ENCODE measurements at regions not wholly inside any gene's neighbourhood (a gene's known extent, or its start where the extent isn't known, plus 50 kb on each side); places are given as distances from the start of the nearest gene placed in this dataset.

DNA sequence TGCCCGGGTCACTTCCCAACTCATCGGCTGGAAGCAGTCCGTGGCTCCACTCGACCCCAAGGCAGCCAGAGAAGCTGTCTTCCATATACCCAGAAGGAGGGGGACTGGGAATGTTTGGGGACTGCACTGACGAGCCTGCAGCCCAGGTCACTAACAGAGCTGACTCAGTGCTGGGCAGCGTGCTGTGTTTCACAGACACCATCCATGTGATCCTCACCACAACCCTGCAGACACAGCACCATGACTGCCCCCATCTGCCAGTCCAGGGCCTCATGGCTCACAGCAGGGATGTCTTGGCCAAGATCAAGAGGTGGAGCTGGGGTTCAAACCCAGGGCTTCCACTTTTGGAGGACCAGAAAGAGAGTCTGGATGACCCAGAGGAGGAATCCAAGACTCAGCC is 67.9 kb downstream of the KLHDC7A start:
- TF ChIP-seq, protein P1, sequence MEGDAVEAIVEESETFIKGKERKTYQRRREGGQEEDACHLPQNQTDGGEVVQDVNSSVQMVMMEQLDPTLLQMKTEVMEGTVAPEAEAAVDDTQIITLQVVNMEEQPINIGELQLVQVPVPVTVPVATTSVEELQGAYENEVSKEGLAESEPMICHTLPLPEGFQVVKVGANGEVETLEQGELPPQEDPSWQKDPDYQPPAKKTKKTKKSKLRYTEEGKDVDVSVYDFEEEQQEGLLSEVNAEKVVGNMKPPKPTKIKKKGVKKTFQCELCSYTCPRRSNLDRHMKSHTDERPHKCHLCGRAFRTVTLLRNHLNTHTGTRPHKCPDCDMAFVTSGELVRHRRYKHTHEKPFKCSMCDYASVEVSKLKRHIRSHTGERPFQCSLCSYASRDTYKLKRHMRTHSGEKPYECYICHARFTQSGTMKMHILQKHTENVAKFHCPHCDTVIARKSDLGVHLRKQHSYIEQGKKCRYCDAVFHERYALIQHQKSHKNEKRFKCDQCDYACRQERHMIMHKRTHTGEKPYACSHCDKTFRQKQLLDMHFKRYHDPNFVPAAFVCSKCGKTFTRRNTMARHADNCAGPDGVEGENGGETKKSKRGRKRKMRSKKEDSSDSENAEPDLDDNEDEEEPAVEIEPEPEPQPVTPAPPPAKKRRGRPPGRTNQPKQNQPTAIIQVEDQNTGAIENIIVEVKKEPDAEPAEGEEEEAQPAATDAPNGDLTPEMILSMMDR (IDR thresholded peaks at IDR 0.05; ENCODE audit: low read depth, low read length, missing control alignments): no peak
- in situ Hi-C loops (cut with HindIII; ENCODE audit: low pct_ligation_motif_present, low sequenced_read_pairs): no loop called here
- no peak for DNase-seq
- Histone ChIP-seq H3K4me3 (ENCODE audit: low read depth, low read length) (no peak overlapping the region), H3K27me3 (replicated peaks) (no peaks in the 10 kb centered on the region), H3K36me3 (replicated peaks) (no peaks in the 10 kb centered on the region), H3K27ac (no peak overlapping the region)

DNA sequence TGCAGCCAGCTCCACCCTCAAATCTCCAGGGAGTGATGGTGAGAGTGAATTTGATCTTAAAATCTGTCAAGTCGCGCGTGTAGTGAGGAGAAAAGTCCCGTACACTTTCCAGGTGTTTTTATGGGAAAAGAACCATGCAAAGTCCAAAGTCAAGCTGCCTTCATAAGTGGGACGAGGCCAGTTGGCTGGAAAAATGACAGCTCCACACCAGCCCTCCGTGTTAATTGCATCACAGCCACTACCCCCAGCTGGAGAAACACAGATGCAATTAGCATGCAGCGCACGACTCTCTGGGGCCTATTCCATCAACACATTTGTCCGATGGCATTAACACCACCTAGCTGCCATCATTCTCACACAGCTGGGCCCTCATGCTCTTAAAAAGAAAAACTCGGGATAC is 68.4 kb downstream of the KLHDC7A start:
- H3K27ac ChIP-seq: no peak overlapping the region
- TF ChIP-seq, protein P1 (IDR thresholded peaks at IDR 0.05; ENCODE audit: low read depth, low read length, missing control alignments): no peak
- in situ Hi-C loops (cut with HindIII; ENCODE audit: low pct_ligation_motif_present, low sequenced_read_pairs): no loop called here
- DNase-seq: no peak
- no peak overlapping the region for H3K4me3 ChIP-seq (ENCODE audit: low read depth, low read length)
- H3K27me3 ChIP-seq (replicated peaks): no peaks in the 10 kb centered on the region
- H3K36me3 ChIP-seq (replicated peaks): no peaks in the 10 kb centered on the region

DNA sequence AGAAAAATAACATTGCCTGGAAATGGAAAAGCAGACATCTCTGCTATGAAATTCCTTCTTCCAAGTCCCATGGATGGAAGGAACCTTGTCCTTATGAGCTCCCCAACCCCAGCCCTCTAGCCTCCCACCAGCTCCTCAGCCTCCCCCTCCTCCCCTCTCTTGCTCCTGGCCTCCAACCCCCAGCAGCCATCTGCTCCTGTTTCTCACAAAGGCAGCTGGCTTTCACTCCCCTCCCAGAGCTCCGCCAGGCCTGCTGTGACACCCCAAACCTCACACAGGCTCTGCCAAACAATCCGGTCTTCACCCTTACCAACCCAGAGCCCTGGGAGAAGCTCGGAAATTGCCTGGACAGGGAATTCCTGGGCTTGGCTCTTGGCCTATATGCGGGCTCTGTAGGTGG is 69.2 kb downstream of the KLHDC7A start:
- TF ChIP-seq, protein P1 (IDR thresholded peaks at IDR 0.05; ENCODE audit: low read depth, low read length, missing control alignments): no peak
- no peaks in the 10 kb centered on the region for H3K36me3 ChIP-seq (replicated peaks)
- in situ Hi-C loops (cut with HindIII; ENCODE audit: low pct_ligation_motif_present, low sequenced_read_pairs): no loop called here
- no peaks in the 10 kb centered on the region for H3K27me3 ChIP-seq (replicated peaks)
- no peak overlapping the region for H3K4me3 ChIP-seq (ENCODE audit: low read depth, low read length)
- no peak for DNase-seq
- no peak overlapping the region for H3K27ac ChIP-seq

DNA sequence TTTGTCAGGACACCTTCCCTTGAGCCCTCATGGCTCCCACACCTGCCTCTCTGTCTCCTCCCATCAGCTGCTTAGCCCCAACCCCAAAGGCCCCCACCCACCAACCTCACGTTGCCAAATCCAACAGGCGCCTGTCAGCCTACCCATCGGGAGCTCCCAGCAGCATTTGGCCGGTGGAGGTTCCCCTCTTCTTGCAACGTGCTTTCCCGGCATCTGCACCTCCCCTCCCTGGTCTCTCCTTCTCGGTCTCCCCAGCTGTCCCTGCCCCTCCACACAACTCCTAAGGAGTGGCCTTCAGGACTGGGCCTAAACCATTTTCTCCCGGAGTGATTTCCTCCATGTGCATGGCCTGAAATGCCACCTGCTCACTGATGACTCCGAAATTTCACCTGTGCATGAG is 71.9 kb downstream of the KLHDC7A start:
- H3K36me3 ChIP-seq (replicated peaks): no peaks in the 10 kb centered on the region
- in situ Hi-C loops (cut with HindIII; ENCODE audit: low pct_ligation_motif_present, low sequenced_read_pairs): no loop called here
- H3K4me3 ChIP-seq (ENCODE audit: low read depth, low read length): no peak overlapping the region
- TF ChIP-seq, protein P1 (IDR thresholded peaks at IDR 0.05; ENCODE audit: low read depth, low read length, missing control alignments): no peak
- no peak overlapping the region for H3K27ac ChIP-seq
- no peak for DNase-seq
- no peaks in the 10 kb centered on the region for H3K27me3 ChIP-seq (replicated peaks)

DNA sequence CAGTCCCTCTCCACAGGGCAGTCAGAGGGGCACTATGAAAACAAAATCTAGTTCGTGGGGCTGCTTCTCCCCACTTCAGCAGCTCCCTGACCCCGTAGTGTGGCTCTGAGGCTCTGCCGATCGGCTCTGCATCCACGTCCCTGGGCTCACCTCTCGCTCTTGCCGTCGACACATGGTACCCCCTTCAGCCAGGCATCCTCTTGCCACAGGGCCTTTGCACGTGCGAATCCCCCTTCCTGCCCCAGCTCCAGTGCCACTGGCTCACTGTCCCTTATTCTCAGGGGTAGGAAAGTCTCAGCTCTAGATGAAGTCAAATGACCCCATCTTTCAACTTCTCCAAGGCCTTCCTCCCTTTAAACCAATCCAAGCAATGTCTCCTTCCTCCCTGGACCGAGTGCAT is 72.7 kb downstream of the KLHDC7A start:
- H3K27ac ChIP-seq: no peak overlapping the region
- H3K4me3 ChIP-seq (ENCODE audit: low read depth, low read length): no peak overlapping the region
- TF ChIP-seq, protein P1 (IDR thresholded peaks at IDR 0.05; ENCODE audit: low read depth, low read length, missing control alignments): no peak
- DNase-seq: no peak
- H3K27me3 ChIP-seq (replicated peaks): peaks cover 4% of the 10 kb centered on the region
- H3K36me3 ChIP-seq (replicated peaks): no peaks in the 10 kb centered on the region
- in situ Hi-C loops (cut with HindIII; ENCODE audit: low pct_ligation_motif_present, low sequenced_read_pairs): no loop called here

DNA sequence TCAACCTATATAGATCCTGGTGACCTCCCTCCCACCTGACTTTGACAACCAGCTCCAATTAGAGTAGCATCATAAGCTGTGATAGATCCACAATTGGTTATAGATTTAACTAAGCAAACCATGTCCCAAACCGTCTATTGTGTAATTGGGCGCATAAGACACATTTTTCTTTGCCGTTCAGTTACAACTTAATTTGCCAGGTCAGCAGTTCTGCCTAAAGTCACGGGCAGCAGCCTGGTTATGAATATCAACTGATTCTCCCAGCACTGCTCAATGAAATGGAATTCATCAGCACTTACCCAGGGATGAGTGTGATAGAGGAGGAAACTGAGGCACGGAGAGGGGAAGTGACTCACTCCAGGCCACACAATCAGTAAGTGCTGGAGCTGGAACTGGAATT is 73.4 kb downstream of the KLHDC7A start:
- in situ Hi-C loops (cut with HindIII; ENCODE audit: low pct_ligation_motif_present, low sequenced_read_pairs): no loop called here
- Histone ChIP-seq H3K27me3 (replicated peaks) (peaks cover 4% of the 10 kb centered on the region), H3K36me3 (replicated peaks) (no peaks in the 10 kb centered on the region), H3K27ac (no peak overlapping the region), H3K4me3 (ENCODE audit: low read depth, low read length) (no peak overlapping the region)
- TF ChIP-seq, protein P1 (IDR thresholded peaks at IDR 0.05; ENCODE audit: low read depth, low read length, missing control alignments): no peak
- DNase-seq: no peak
